ENCODE measurements at regions not wholly inside any gene's neighbourhood (a gene's known extent, or its start where the extent isn't known, plus 50 kb on each side); places are given as distances from the start of the nearest gene placed in this dataset.

- H3K23ac ChIP-seq (ENCODE audit: insufficient read length, low read depth, low read length) = no peak overlapping the region
- no peaks in the 10 kb centered on the region for H4K20me1 ChIP-seq (ENCODE audit: control insufficient read depth, insufficient read depth, insufficient read length)
- no peak overlapping the region for H3K4ac ChIP-seq (ENCODE audit: low read depth, low read length)
- Mint-ChIP-seq H3K27ac (no peak overlapping the region), H3K27me3 (ENCODE audit: low read depth) (peaks cover 11% of the 10 kb centered on the region), H3K9me3 (no peaks in the 10 kb centered on the region; a peak in 1 of 5 replicates), H3K4me1 (peaks cover 0 to 3% of the 10 kb centered on the region in 2 experiments; a peak in 1 of 4 replicates), H3K36me3 (ENCODE audit: insufficient read depth in 1 of 3, low read depth in 3 of 3) (peaks cover 0 to 2% (median 0%) of the 10 kb centered on the region in 3 experiments; a peak in 1 of 7 replicates), H3K4me3 (no peak overlapping the region)
- H3K18ac ChIP-seq (ENCODE audit: insufficient read length, low read depth, low read length) = no peak overlapping the region
- H3K9ac ChIP-seq (ENCODE audit: extremely low read depth, insufficient read length, low read length) = no peak overlapping the region
- H2BK5ac ChIP-seq (ENCODE audit: insufficient read length, low read length) = no peak overlapping the region
- H2BK15ac ChIP-seq (ENCODE audit: low read depth, low read length) = no peak overlapping the region
- no peak overlapping the region for H3K4me2 ChIP-seq (ENCODE audit: insufficient read depth, insufficient read length, low read length)
- no peak for TF ChIP-seq CTCF (conservative IDR thresholded peaks at IDR 0.05)
- no peak overlapping the region for H3K14ac ChIP-seq (ENCODE audit: insufficient read depth, low read length)
- WGBS (ENCODE audit: extremely low coverage, insufficient read length, low lambda C conversion rate) = no CpG with 5 or more reads among the region's 7 CpGs
- no peak overlapping the region for H2BK12ac ChIP-seq (ENCODE audit: insufficient read length, low read depth, low read length)
- no peak overlapping the region for H2BK120ac ChIP-seq (ENCODE audit: low read depth, low read length, poor library complexity, severe bottlenecking)
- H3T11ph ChIP-seq (ENCODE audit: low read length) = no peak overlapping the region
- no peaks in the 10 kb centered on the region; the same call in 1 of the 2 replicates for H3K79me2 ChIP-seq (ENCODE audit: insufficient read depth, low read length)
- H4K5ac ChIP-seq (ENCODE audit: insufficient read length, low read depth, low read length) = no peak overlapping the region
- no peak for DNase-seq
- no peak overlapping the region for H2BK20ac ChIP-seq (ENCODE audit: low read depth, low read length, poor library complexity, severe bottlenecking)
- H2AK5ac ChIP-seq (ENCODE audit: insufficient read length, low read length) = no peak overlapping the region
- no peaks in the 10 kb centered on the region for H3K23me2 ChIP-seq (ENCODE audit: insufficient read length, low read depth, low read length, poor library complexity, severe bottlenecking)
- H4K8ac ChIP-seq (replicated peaks; ENCODE audit: insufficient read length, low read depth, low read length) = no peak overlapping the region
- H3K27me3 ChIP-seq (ENCODE audit: insufficient read depth, low read length) = no peaks in the 10 kb centered on the region
- H3K56ac ChIP-seq (ENCODE audit: insufficient read length, low read depth, low read length) = no peak overlapping the region
- H3K4me1 ChIP-seq (ENCODE audit: insufficient read depth, low read length) = no peaks in the 10 kb centered on the region
- no peak overlapping the region for H4K91ac ChIP-seq (ENCODE audit: insufficient read length, low read depth, low read length)
- no peak overlapping the region for H2AFZ ChIP-seq (ENCODE audit: low read length)
- H3K27ac ChIP-seq (ENCODE audit: insufficient read length, low read depth, low read length) = no peak overlapping the region
- H3K9me3 ChIP-seq (ENCODE audit: control insufficient read depth, low read depth, low read length) = no peaks in the 10 kb centered on the region
- no peaks in the 10 kb centered on the region for H3K79me1 ChIP-seq (ENCODE audit: insufficient read depth, low read depth, low read length, poor library complexity, severe bottlenecking)
Measured at GRCh38 chr10:124262971-124263370, 155.8 kb downstream of the OAT start.
